ENCODE measurements at regions not wholly inside any gene's neighbourhood (a gene's known extent, or its start where the extent isn't known, plus 50 kb on each side); places are given as distances from the start of the nearest gene placed in this dataset.
"Not testable (repeated sequence)": the region's sequence is repeated elsewhere in the genome, so short reads cannot be mapped to it uniquely, and the experiment has no call there.

DNA sequence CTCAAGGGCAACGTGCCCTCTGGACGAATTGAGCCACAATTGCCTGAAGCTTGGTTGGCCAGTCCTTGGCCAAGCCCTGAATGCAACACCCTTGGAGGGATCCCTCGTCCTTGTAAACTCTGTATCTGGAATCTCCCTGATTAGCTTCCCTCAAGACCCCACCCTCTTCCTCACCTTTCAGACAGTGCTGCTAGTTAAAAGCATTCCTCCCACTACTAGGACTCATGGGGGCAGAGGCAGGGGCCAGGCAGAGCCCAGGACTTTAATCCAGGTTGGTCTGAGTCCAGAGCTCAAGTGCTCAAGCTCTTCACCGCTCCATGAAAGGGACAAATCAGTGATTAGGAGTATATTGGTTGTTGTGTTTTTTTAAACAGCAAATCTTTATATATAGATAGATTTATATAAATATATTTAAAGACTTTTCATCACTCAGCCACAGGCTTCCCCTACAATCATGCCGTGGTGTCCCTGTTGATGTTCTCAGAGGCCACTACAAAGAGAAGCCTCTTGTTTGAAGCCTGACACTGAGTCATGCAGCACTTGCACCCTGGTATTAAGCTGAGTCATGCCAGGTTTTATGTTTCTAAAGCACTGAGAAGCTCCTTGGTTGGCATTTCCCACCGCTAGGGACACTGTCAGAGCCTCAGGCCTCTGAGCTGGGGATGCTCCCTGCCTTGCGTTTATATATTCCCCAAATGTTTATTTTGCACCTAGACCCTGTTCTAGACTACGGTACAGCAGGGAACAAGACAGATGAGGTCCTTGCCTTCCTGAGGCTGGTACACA is 53.8 kb upstream of the GSC start:
- peak in 1 of 2 experiments; percentile 14 for DNase-seq

GRCh38 chr14:94821705-94822104 is 51.8 kb upstream of the GSC start:
- no peak for DNase-seq

GRCh38 chr14:94820932-94821331 is 51.0 kb upstream of the GSC start:
- not testable (repeated sequence) for DNase-seq

Data from SW 1271 (cell line).